ENCODE measurements at regions not wholly inside any gene's neighbourhood (a gene's known extent, or its start where the extent isn't known, plus 50 kb on each side); places are given as distances from the start of the nearest gene placed in this dataset.

DNA sequence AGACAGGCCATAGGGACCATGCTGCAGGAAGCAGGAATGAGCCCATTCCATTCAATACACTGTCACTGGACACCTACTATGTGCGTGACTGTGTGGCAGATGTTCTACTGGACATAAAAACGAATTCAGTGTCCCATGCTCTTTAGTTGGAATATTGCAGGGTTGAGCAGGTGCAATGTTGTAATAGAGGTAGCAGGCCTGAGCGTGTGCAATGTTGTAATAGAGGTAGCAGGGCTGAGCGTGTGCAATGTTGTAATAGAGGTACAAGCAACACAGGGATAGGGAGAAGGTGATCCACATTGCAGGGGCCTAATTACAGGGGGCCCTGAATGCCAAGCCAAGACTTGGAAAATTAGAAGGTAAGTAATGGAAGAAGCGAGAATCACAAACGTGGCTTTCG is 261.4 kb upstream of the HES1 start (continued):
- TF ChIP-seq, protein P1, sequence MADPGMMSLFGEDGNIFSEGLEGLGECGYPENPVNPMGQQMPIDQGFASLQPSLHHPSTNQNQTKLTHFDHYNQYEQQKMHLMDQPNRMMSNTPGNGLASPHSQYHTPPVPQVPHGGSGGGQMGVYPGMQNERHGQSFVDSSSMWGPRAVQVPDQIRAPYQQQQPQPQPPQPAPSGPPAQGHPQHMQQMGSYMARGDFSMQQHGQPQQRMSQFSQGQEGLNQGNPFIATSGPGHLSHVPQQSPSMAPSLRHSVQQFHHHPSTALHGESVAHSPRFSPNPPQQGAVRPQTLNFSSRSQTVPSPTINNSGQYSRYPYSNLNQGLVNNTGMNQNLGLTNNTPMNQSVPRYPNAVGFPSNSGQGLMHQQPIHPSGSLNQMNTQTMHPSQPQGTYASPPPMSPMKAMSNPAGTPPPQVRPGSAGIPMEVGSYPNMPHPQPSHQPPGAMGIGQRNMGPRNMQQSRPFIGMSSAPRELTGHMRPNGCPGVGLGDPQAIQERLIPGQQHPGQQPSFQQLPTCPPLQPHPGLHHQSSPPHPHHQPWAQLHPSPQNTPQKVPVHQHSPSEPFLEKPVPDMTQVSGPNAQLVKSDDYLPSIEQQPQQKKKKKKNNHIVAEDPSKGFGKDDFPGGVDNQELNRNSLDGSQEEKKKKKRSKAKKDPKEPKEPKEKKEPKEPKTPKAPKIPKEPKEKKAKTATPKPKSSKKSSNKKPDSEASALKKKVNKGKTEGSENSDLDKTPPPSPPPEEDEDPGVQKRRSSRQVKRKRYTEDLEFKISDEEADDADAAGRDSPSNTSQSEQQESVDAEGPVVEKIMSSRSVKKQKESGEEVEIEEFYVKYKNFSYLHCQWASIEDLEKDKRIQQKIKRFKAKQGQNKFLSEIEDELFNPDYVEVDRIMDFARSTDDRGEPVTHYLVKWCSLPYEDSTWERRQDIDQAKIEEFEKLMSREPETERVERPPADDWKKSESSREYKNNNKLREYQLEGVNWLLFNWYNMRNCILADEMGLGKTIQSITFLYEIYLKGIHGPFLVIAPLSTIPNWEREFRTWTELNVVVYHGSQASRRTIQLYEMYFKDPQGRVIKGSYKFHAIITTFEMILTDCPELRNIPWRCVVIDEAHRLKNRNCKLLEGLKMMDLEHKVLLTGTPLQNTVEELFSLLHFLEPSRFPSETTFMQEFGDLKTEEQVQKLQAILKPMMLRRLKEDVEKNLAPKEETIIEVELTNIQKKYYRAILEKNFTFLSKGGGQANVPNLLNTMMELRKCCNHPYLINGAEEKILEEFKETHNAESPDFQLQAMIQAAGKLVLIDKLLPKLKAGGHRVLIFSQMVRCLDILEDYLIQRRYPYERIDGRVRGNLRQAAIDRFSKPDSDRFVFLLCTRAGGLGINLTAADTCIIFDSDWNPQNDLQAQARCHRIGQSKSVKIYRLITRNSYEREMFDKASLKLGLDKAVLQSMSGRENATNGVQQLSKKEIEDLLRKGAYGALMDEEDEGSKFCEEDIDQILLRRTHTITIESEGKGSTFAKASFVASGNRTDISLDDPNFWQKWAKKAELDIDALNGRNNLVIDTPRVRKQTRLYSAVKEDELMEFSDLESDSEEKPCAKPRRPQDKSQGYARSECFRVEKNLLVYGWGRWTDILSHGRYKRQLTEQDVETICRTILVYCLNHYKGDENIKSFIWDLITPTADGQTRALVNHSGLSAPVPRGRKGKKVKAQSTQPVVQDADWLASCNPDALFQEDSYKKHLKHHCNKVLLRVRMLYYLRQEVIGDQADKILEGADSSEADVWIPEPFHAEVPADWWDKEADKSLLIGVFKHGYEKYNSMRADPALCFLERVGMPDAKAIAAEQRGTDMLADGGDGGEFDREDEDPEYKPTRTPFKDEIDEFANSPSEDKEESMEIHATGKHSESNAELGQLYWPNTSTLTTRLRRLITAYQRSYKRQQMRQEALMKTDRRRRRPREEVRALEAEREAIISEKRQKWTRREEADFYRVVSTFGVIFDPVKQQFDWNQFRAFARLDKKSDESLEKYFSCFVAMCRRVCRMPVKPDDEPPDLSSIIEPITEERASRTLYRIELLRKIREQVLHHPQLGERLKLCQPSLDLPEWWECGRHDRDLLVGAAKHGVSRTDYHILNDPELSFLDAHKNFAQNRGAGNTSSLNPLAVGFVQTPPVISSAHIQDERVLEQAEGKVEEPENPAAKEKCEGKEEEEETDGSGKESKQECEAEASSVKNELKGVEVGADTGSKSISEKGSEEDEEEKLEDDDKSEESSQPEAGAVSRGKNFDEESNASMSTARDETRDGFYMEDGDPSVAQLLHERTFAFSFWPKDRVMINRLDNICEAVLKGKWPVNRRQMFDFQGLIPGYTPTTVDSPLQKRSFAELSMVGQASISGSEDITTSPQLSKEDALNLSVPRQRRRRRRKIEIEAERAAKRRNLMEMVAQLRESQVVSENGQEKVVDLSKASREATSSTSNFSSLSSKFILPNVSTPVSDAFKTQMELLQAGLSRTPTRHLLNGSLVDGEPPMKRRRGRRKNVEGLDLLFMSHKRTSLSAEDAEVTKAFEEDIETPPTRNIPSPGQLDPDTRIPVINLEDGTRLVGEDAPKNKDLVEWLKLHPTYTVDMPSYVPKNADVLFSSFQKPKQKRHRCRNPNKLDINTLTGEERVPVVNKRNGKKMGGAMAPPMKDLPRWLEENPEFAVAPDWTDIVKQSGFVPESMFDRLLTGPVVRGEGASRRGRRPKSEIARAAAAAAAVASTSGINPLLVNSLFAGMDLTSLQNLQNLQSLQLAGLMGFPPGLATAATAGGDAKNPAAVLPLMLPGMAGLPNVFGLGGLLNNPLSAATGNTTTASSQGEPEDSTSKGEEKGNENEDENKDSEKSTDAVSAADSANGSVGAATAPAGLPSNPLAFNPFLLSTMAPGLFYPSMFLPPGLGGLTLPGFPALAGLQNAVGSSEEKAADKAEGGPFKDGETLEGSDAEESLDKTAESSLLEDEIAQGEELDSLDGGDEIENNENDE (IDR thresholded peaks at IDR 0.05; ENCODE audit: insufficient replicate concordance, low read length), result no peak
- no peak for TF ChIP-seq SP1 (IDR thresholded peaks at IDR 0.05; ENCODE audit: low read depth, low read length)
- TF ChIP-seq POLR2AphosphoS5 (IDR thresholded peaks at IDR 0.05; ENCODE audit: low read depth, low read length), result no peak
- TF ChIP-seq, protein P2, sequence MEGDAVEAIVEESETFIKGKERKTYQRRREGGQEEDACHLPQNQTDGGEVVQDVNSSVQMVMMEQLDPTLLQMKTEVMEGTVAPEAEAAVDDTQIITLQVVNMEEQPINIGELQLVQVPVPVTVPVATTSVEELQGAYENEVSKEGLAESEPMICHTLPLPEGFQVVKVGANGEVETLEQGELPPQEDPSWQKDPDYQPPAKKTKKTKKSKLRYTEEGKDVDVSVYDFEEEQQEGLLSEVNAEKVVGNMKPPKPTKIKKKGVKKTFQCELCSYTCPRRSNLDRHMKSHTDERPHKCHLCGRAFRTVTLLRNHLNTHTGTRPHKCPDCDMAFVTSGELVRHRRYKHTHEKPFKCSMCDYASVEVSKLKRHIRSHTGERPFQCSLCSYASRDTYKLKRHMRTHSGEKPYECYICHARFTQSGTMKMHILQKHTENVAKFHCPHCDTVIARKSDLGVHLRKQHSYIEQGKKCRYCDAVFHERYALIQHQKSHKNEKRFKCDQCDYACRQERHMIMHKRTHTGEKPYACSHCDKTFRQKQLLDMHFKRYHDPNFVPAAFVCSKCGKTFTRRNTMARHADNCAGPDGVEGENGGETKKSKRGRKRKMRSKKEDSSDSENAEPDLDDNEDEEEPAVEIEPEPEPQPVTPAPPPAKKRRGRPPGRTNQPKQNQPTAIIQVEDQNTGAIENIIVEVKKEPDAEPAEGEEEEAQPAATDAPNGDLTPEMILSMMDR (IDR thresholded peaks at IDR 0.05; ENCODE audit: control extremely low read depth in 1 of 3, insufficient read depth in 1 of 3, low read depth in 1 of 3, low read length in 3 of 3), result no peak
- TF ChIP-seq GABPA (IDR thresholded peaks at IDR 0.05; ENCODE audit: borderline replicate concordance, insufficient read depth, low read length), result no peak

Data from H1 (cell line).